ENCODE measurements at regions not wholly inside any gene's neighbourhood (a gene's known extent, or its start where the extent isn't known, plus 50 kb on each side); places are given as distances from the start of the nearest gene placed in this dataset.

DNA sequence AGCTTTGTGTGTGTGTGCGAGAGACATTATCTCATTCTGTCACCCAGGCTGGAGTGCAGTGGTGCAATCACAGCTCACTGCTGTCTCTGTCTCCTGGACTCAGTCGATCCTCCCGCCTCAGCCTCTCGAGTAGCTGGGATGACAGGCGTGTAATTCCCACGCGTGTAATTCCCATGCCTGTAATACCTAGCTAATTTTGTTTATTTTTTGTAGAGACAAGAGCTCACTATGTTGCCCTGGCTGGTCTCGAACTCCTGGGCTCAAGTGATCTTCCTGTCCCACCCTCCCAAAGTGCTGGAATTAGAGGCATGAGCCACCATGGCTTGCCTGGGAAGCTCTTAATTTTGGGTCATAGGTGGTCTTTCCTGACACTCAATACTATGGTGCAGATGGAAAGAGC is 205.3 kb upstream of the TNRC6C start:
- H3K27ac ChIP-seq, result no peak overlapping the region
- TF ChIP-seq, protein P1, sequence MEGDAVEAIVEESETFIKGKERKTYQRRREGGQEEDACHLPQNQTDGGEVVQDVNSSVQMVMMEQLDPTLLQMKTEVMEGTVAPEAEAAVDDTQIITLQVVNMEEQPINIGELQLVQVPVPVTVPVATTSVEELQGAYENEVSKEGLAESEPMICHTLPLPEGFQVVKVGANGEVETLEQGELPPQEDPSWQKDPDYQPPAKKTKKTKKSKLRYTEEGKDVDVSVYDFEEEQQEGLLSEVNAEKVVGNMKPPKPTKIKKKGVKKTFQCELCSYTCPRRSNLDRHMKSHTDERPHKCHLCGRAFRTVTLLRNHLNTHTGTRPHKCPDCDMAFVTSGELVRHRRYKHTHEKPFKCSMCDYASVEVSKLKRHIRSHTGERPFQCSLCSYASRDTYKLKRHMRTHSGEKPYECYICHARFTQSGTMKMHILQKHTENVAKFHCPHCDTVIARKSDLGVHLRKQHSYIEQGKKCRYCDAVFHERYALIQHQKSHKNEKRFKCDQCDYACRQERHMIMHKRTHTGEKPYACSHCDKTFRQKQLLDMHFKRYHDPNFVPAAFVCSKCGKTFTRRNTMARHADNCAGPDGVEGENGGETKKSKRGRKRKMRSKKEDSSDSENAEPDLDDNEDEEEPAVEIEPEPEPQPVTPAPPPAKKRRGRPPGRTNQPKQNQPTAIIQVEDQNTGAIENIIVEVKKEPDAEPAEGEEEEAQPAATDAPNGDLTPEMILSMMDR (conservative IDR thresholded peaks at IDR 0.05), result no peak

DNA sequence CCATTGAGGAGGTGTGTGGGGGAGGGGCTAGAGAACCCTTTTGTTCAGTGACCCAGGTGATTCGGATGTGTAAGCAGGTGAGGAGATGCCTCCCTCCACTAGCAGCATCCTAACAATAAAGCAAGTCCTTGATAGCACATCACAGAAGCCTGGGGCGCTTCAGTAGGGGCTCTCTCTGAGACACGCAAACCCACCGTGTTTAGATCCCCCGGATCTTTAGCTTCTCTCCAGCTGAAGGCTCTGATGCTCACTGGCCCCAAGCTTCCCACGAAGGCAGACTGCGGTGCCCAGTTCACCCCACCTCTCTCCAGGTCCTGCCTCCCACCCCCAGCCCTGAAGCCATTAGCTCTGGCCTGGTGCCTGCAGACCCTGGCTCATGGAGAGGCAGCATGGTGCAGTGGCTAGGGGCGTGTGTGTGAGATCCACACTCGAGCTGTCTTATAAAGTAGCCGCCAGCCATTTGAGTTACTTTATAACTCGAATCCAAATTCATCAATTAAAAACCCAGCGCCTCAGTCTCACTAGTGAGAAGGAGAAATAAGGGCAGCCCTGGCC is 204.7 kb upstream of the TNRC6C start:
- H3K27ac ChIP-seq, result no peak overlapping the region
- TF ChIP-seq, protein P1 (conservative IDR thresholded peaks at IDR 0.05), result no peak

DNA sequence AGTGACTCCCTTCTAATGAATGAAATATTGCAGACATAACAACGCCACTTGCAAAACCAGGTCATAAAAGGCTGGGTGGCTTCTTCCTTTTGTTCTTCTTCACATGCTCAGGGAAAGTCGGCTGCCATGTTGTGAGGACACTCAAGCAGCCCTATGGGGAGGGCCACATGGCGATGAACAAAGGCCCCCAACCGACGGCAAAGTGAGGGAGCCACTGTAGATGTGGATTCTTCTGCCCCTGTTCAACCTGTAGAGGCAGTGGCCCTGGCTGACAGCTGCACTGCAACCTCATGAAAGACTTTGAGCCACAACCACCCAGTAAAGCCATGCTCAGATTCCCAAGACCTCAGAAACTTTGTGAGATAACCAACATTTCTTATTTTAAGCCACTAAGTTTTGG is 203.5 kb upstream of the TNRC6C start:
- TF ChIP-seq, protein P1 (conservative IDR thresholded peaks at IDR 0.05), result no peak
- no peak overlapping the region for H3K27ac ChIP-seq

DNA sequence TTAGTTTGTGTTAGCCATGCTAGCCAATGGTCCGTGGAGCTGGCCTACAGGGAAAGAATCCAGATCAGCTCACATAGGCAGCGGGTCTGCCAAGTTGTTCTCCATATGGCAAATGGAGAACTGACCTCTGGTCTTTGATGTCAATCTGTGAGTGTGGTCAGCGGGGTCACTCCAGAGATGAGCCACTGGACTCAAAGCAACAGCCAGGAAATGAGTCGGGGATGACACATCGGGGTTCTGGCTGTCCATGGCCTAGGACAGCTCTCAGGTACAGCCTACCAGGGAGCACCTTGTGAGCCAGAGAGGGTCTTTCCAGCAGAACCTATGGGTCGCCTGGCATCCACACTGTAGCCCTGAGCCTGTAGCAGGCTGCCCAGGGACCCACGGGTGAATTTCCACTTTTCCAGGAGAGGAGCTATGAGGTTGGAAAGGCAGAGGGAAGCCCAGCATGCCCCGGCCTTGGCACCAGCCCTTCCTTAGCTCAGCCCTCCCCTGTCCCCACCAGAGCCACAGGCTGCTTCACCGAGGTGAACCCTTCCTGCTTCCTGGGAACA is 203.0 kb upstream of the TNRC6C start:
- TF ChIP-seq, protein P1 (conservative IDR thresholded peaks at IDR 0.05), result no peak
- H3K27ac ChIP-seq, result no peak overlapping the region

DNA sequence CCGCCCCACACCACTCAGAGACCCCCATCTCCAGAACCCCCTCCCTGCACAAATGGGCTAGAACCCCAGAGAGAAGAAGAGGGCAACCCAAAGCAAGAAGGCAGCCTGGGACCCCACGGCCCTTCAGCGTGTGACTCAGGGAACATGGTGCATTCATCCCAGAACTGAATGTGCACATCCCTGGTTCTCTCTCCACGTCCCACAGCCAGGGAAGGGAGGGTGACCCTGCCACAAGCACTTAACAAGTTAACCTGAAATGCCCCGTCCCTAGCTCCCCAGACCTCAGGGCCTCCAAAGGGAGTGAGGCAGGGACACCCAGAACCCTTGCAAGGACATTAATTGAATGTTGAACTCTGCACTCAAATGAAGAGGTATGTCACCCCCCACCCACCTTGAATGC is 202.5 kb upstream of the TNRC6C start:
- no peak overlapping the region for H3K27ac ChIP-seq
- TF ChIP-seq, protein P1 (conservative IDR thresholded peaks at IDR 0.05), result no peak

- TF ChIP-seq, protein P1 (conservative IDR thresholded peaks at IDR 0.05), result no peak
- H3K27ac ChIP-seq, result no peak overlapping the region
Measured at GRCh38 chr17:77756846-77757560, 201.5 kb upstream of the TNRC6C start.

GRCh38 chr17:77757561-77757898 is 201.0 kb upstream of the TNRC6C start:
- H3K27ac ChIP-seq, result no peak overlapping the region
- TF ChIP-seq, protein P1 (conservative IDR thresholded peaks at IDR 0.05), result no peak

Measured in VCaP (cell line).